Gastroesophageal sphincter (tissue), 4 donors: ENCODE measurements at regions not wholly inside any gene's neighbourhood (a gene's known extent, or its start where the extent isn't known, plus 50 kb on each side); places are given as distances from the start of the nearest gene placed in this dataset.

Source experiments
- ATAC-seq: fragments of 150-250 bp; one replicate; pipeline ENCODE4 v1.9.1; 2016; ENCODE audit warnings: mild to moderate bottlenecking, moderate library complexity
- H3K27ac ChIP-seq, 4 donors: fragments of 200-600 bp; sonication (generic) in 3 of 4; 1 replicate in 3 of 4; 2 replicates in 1 of 4; pipeline ENCODE4 v1.5.1; 2016 to 2019
- H3K27me3 ChIP-seq: fragments of 200-600 bp; sonication (generic); one replicate; pipeline ENCODE4 v1.5.1; 2019
- H3K36me3 ChIP-seq, 2 donors: fragments of 200-600 bp; sonication (generic); one replicate each; pipeline ENCODE4 v1.5.1; 2019; ENCODE audit warnings: control low read depth in 1 of 2
- H3K4me1 ChIP-seq, 3 donors: fragments of 200-600 bp; sonication (generic); 1 replicate in 2 of 3; 2 replicates in 1 of 3; pipeline ENCODE4 v1.5.1; 2016 to 2019; ENCODE audit warnings: control low read depth in 2 of 3
- H3K4me3 ChIP-seq, 2 donors: fragments of 200-600 bp; sonication (generic); one replicate each; pipeline ENCODE4 v1.5.1; 2019; ENCODE audit warnings: mild to moderate bottlenecking in 1 of 2, moderate library complexity in 1 of 2
- H3K9me3 ChIP-seq, 3 donors: fragments of 200-600 bp; sonication (generic); one replicate each; pipeline ENCODE4 v1.5.1; 2017 to 2019; ENCODE audit warnings: control low read depth in 2 of 3
- EP300 ChIP-seq: sonication (generic); formaldehyde crosslinking; IDR thresholded peaks from one replicate; pipeline ENCODE4 v1.6.1; 2017; ENCODE audit warnings: antibody characterized with exemption, mild to moderate bottlenecking
- POLR2A ChIP-seq, 2 donors: fragments of 450-650 bp; IDR thresholded peaks; one replicate each; pipeline ENCODE4 v1.6.1; 2017; ENCODE audit warnings: antibody characterized with exemption in 2 of 2, mild to moderate bottlenecking in 2 of 2, moderate library complexity in 1 of 2
- POLR2AphosphoS5 ChIP-seq: sonication (generic); formaldehyde crosslinking; IDR thresholded peaks from one replicate; pipeline ENCODE4 v1.6.1; 2017; ENCODE audit warnings: antibody characterized with exemption
- WGBS, 2 donors: methylation state at CpG; one replicate each; pipeline ENCODE4 v1.1.5; 2018; ENCODE audit warnings: low coverage in 1 of 2; 5-methylcytosine and 5-hydroxymethylcytosine counted together
- TF ChIP-seq, protein P1 (sequence below), 4 experiments: fragments of 200-600 bp in 2 of 4; fragments of 450-650 bp in 2 of 4; sonication (generic) in 1 of 4; IDR thresholded peaks; one replicate each; pipeline ENCODE4 v1.5.1; 2017 to 2019; ENCODE audit warnings: antibody characterized with exemption in 4 of 4, mild to moderate bottlenecking in 2 of 4, moderate library complexity in 2 of 4

GRCh38 chr9:79335987-79336386 is 235.8 kb upstream of the TLE4 start:
- Histone ChIP-seq H3K9me3 (peaks cover 0 to 20% (median 0%) of the 10 kb centered on the region in 3 donors), H3K27ac (no peak overlapping the region), H3K4me1 (no peaks in the 10 kb centered on the region), H3K36me3 (no peaks in the 10 kb centered on the region), H3K27me3 (no peaks in the 10 kb centered on the region), H3K4me3 (no peak overlapping the region)
- ATAC-seq: no peak
- WGBS, 2 donors: no CpG with 5 or more reads among the region's 1 CpG
- TF ChIP-seq POLR2AphosphoS5 (no peak), EP300 (no peak), POLR2A (IDR thresholded peaks at IDR 0.05) (no peak)
- TF ChIP-seq, protein P1, sequence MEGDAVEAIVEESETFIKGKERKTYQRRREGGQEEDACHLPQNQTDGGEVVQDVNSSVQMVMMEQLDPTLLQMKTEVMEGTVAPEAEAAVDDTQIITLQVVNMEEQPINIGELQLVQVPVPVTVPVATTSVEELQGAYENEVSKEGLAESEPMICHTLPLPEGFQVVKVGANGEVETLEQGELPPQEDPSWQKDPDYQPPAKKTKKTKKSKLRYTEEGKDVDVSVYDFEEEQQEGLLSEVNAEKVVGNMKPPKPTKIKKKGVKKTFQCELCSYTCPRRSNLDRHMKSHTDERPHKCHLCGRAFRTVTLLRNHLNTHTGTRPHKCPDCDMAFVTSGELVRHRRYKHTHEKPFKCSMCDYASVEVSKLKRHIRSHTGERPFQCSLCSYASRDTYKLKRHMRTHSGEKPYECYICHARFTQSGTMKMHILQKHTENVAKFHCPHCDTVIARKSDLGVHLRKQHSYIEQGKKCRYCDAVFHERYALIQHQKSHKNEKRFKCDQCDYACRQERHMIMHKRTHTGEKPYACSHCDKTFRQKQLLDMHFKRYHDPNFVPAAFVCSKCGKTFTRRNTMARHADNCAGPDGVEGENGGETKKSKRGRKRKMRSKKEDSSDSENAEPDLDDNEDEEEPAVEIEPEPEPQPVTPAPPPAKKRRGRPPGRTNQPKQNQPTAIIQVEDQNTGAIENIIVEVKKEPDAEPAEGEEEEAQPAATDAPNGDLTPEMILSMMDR (IDR thresholded peaks at IDR 0.05): no peak

DNA sequence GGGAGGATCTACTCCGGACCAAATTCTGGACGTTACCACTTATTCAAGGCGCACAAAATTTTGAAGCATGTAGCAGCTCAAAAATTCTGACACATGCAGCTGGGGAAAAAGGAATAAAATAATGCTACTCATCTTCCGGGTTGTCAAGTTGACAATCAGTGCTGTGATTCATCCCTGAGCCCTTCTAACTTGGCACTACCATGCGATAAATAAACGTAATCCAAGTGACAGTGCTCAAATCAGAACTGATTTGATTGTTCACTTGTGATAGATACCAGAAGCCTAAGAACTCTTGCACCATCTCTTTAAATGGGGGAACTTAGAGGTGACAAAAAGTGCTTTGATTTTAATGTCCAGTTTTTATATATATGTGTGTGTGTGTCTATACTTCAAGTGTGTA is 230.2 kb upstream of the TLE4 start:
- H3K4me3 ChIP-seq: no peak overlapping the region
- H3K9me3 ChIP-seq: peaks cover 0 to 12% (median 0%) of the 10 kb centered on the region in 3 donors
- ATAC-seq: no peak
- TF ChIP-seq EP300 (no peak), POLR2A (IDR thresholded peaks at IDR 0.05) (no peak), POLR2AphosphoS5 (no peak)
- TF ChIP-seq, protein P1 (IDR thresholded peaks at IDR 0.05): no peak
- 77 to 83% methylated on average over 3 to 6 of the region's 6 CpGs for WGBS, 2 donors
- no peaks in the 10 kb centered on the region for H3K36me3 ChIP-seq
- no peak overlapping the region for H3K27ac ChIP-seq
- H3K27me3 ChIP-seq: no peaks in the 10 kb centered on the region
- H3K4me1 ChIP-seq: no peaks in the 10 kb centered on the region

- no peak overlapping the region for H3K27ac ChIP-seq
- H3K9me3 ChIP-seq: no peaks in the 10 kb centered on the region
- TF ChIP-seq POLR2A (IDR thresholded peaks at IDR 0.05) (no peak), EP300 (no peak), POLR2AphosphoS5 (no peak)
- TF ChIP-seq, protein P1 (IDR thresholded peaks at IDR 0.05): no peak
- no peaks in the 10 kb centered on the region for H3K4me1 ChIP-seq
- H3K36me3 ChIP-seq: no peaks in the 10 kb centered on the region
- 19% methylated on average over 3 of the region's 3 CpGs; no CpG with 5 or more reads in 1 of the 2 donors for WGBS, 2 donors
- no peak for ATAC-seq
- no peak overlapping the region for H3K4me3 ChIP-seq
- no peaks in the 10 kb centered on the region for H3K27me3 ChIP-seq
Measured at GRCh38 chr9:79346350-79347020, 225.3 kb upstream of the TLE4 start.

DNA sequence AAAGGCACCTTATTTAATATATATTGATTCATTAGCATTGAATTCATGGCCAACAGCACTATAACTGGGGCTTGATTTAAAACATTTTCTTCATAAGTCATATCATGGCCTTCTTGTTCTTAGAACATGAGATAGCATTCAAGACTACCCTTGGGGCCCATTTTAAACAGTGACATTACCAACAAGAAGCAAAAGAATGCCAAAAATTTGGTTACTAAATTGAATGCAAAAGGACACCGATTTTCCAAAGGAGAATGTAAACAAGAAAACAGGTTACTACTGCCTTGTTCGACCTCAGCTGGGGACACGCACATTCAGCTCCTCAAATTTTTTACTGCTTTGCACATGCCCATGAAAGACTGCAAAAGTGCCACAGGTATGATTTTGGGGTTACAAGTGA is 219.4 kb upstream of the TLE4 start:
- WGBS, 2 donors: 83 to 84% methylated on average over 3 of the region's 3 CpGs
- Histone ChIP-seq H3K27me3 (no peaks in the 10 kb centered on the region), H3K4me3 (no peak overlapping the region), H3K4me1 (no peaks in the 10 kb centered on the region), H3K36me3 (no peaks in the 10 kb centered on the region), H3K27ac (no peak overlapping the region), H3K9me3 (no peaks in the 10 kb centered on the region)
- TF ChIP-seq POLR2A (IDR thresholded peaks at IDR 0.05) (no peak), EP300 (no peak), POLR2AphosphoS5 (no peak)
- TF ChIP-seq, protein P1 (IDR thresholded peaks at IDR 0.05): no peak
- no peak for ATAC-seq

DNA sequence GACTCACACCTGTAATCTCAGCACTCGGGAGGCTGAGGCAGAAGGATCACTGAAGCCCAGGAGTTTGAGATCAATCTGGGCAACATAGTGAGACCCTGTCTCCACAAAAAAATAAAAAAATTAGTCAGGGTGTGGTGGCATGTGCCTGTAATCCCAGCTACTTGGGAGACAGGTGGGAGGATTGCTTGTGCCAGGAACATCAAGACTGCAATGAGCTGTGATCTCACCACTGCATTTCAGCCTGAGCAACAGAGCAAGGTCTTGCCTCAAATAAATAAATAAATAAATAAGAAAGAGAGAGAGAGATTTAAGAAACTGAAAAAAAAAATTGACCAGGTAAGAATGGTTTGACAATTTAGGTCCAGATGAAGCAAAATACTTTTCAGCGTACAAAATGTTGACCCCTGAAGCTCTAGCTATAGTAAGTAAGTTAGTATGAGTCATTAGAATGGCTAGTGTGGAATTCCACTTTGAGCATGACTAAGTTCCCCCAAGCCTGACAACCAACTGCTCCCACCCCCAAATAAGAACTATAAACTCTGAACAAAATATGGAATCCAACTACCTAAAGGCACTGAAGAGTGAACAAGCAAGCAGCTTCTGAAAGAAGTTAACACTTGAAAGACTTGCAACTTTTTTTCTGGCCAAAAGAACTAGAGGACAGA is 217.8 kb upstream of the TLE4 start:
- no peak for TF ChIP-seq POLR2AphosphoS5
- TF ChIP-seq EP300: no peak
- TF ChIP-seq, protein P1 (IDR thresholded peaks at IDR 0.05): no peak
- no peak for TF ChIP-seq POLR2A (IDR thresholded peaks at IDR 0.05)
- 78 to 86% methylated on average over 2 of the region's 2 CpGs for WGBS, 2 donors

More for the DNA sequence above, 217.8 kb upstream of the TLE4 start:
- Histone ChIP-seq H3K27me3 (no peaks in the 10 kb centered on the region), H3K4me3 (no peak overlapping the region), H3K27ac (no peak overlapping the region), H3K36me3 (no peaks in the 10 kb centered on the region), H3K9me3 (no peaks in the 10 kb centered on the region), H3K4me1 (no peaks in the 10 kb centered on the region)
- no peak for ATAC-seq
